CD4-positive, CD25-positive, alpha-beta regulatory T cell (primary cell): ENCODE measurements at regions not wholly inside any gene's neighbourhood (a gene's known extent, or its start where the extent isn't known, plus 50 kb on each side); places are given as distances from the start of the nearest gene placed in this dataset.

Source experiments
- ATAC-seq, 2 donors: fragments of 150-1000 bp; cut with Tn5 transposase; one replicate each; pipeline ENCODE4 v1.10.0; 2021; ENCODE audit warnings: low read depth in 2 of 2, moderate number of reproducible peaks in 2 of 2, moderate library complexity in 1 of 2
- DNase-seq, 3 donors: peaks; one replicate each; pipeline versions ENCODE4 v3.0.0 to v3.0.0-alpha.2; 2012 to 2022; ENCODE audit warnings: mixed read lengths in 1 of 3
- H3K27ac ChIP-seq: one replicate; pipeline ENCODE4 v1.7.0; 2013; ENCODE audit warnings: mild to moderate bottlenecking, low read length; ENCODE audit not compliant: insufficient read depth, poor library complexity, severe bottlenecking
- H3K27me3 ChIP-seq: one replicate; pipeline ENCODE4 v1.7.0; 2013; ENCODE audit warnings: low read length; ENCODE audit not compliant: control insufficient read depth, insufficient read depth
- H3K36me3 ChIP-seq: one replicate; pipeline ENCODE4 v1.7.0; 2013; ENCODE audit warnings: mild to moderate bottlenecking, low read length, moderate library complexity; ENCODE audit not compliant: control insufficient read depth, insufficient read depth
- H3K4me1 ChIP-seq: 2 replicates; pipeline ENCODE4 v1.7.0; 2013; ENCODE audit warnings: mild to moderate bottlenecking, low read length; ENCODE audit not compliant: insufficient read depth, control insufficient read depth, poor library complexity, severe bottlenecking
- H3K4me3 ChIP-seq: one replicate; pipeline ENCODE4 v1.7.0; 2013; ENCODE audit warnings: low read depth, mild to moderate bottlenecking, low read length, moderate library complexity
- H3K9me3 ChIP-seq, 2 experiments: 1 replicate in 1 of 2; 2 replicates in 1 of 2; pipeline ENCODE4 v1.7.0; 2013; ENCODE audit warnings: low read length in 2 of 2, mild to moderate bottlenecking in 1 of 2, moderate library complexity in 1 of 2; ENCODE audit not compliant: control insufficient read depth in 2 of 2
- H3K27ac Mint-ChIP-seq, 3 donors: one replicate each; pipeline ENCODE4 v1.8.0; 2020 to 2022; ENCODE audit warnings: mild to moderate bottlenecking in 3 of 3, mixed read lengths in 3 of 3, moderate library complexity in 2 of 3
- H3K27me3 Mint-ChIP-seq: one replicate; pipeline ENCODE4 v1.8.0; 2022; ENCODE audit warnings: mild to moderate bottlenecking, mixed read lengths
- H3K36me3 Mint-ChIP-seq: one replicate; pipeline ENCODE4 v1.8.0; 2020; ENCODE audit warnings: mixed read lengths
- H3K4me1 Mint-ChIP-seq, 4 donors: one replicate each; pipeline ENCODE4 v1.8.0; 2020 to 2022; ENCODE audit warnings: mixed read lengths in 4 of 4, mild to moderate bottlenecking in 1 of 4
- H3K4me3 Mint-ChIP-seq, 4 donors: one replicate each; pipeline ENCODE4 v1.8.0; 2020 to 2022; ENCODE audit warnings: mild to moderate bottlenecking in 4 of 4, mixed read lengths in 4 of 4, moderate library complexity in 3 of 4
- H3K9me3 Mint-ChIP-seq, 7 donors: one replicate each; pipeline ENCODE4 v1.8.0; 2020 to 2022; ENCODE audit warnings: mixed read lengths in 7 of 7, mild to moderate bottlenecking in 3 of 7, moderate library complexity in 2 of 7

- Mint-ChIP-seq H3K36me3 (no peaks in the 10 kb centered on the region), H3K4me1 (no peaks in the 10 kb centered on the region), H3K4me3 (no peak overlapping the region), H3K27me3 (no peaks in the 10 kb centered on the region), H3K9me3 (peaks cover 0 to 5% (median 2%) of the 10 kb centered on the region in 7 donors), H3K27ac (no peak overlapping the region)
- no peak overlapping the region for H3K27ac ChIP-seq
- no peaks in the 10 kb centered on the region for H3K36me3 ChIP-seq
- H3K4me1 ChIP-seq = no peaks in the 10 kb centered on the region
- DNase-seq (no peak), ATAC-seq (no peak)
- H3K9me3 ChIP-seq = no peaks in the 10 kb centered on the region
- no peaks in the 10 kb centered on the region for H3K27me3 ChIP-seq
- no peak overlapping the region for H3K4me3 ChIP-seq
These were observed 188.4 kb upstream of the SYNPR start for GRCh38 chr3:63089751-63090132.

- ATAC-seq = no peak
These were observed 187.5 kb upstream of the SYNPR start for GRCh38 chr3:63090656-63091055.

DNA sequence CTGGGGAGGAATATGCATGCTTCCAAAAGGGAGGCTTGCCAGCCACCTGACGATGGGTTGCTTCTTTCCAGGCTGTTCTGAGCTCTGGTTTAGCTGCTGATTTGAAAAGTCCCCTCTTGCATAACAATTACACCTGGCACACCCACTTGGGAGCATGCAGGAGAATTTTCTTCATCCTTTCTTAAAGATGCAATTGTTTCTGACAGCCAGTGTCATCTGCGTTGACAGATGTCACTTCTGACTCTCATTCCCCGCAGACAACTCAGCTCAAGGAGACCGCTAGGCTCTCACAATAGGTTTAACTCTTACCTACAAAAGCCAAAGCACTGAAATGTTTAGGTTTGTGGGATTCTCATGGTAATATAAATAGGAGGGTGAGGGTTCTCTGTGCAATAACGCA, 185.6 kb upstream of the SYNPR start:
- H3K4me3 Mint-ChIP-seq = no peak overlapping the region
- ATAC-seq = no peak
- no peaks in the 10 kb centered on the region for H3K27me3 Mint-ChIP-seq
- H3K36me3 ChIP-seq = no peaks in the 10 kb centered on the region
- H3K9me3 Mint-ChIP-seq = peaks cover 0 to 5% (median 1%) of the 10 kb centered on the region in 7 donors
- H3K36me3 Mint-ChIP-seq = no peaks in the 10 kb centered on the region
- no peak overlapping the region for H3K27ac ChIP-seq
- no peak for DNase-seq
- H3K4me1 ChIP-seq = no peaks in the 10 kb centered on the region
- H3K9me3 ChIP-seq = no peaks in the 10 kb centered on the region
- no peaks in the 10 kb centered on the region for H3K27me3 ChIP-seq
- H3K4me1 Mint-ChIP-seq = no peaks in the 10 kb centered on the region
- H3K4me3 ChIP-seq = no peak overlapping the region
- H3K27ac Mint-ChIP-seq = no peak overlapping the region

More at GRCh38 chr3:63090656-63091055, 187.5 kb upstream of the SYNPR start:
- H3K4me1 ChIP-seq = no peaks in the 10 kb centered on the region
- no peak overlapping the region for H3K27ac Mint-ChIP-seq
- peaks cover 0 to 5% (median 2%) of the 10 kb centered on the region in 7 donors for H3K9me3 Mint-ChIP-seq
- no peak overlapping the region for H3K27ac ChIP-seq
- no peak overlapping the region for H3K4me3 Mint-ChIP-seq
- no peaks in the 10 kb centered on the region for H3K9me3 ChIP-seq
- no peaks in the 10 kb centered on the region for H3K27me3 ChIP-seq
- no peaks in the 10 kb centered on the region for H3K4me1 Mint-ChIP-seq
- H3K4me3 ChIP-seq = no peak overlapping the region
- no peaks in the 10 kb centered on the region for H3K36me3 Mint-ChIP-seq
- no peaks in the 10 kb centered on the region for H3K27me3 Mint-ChIP-seq
- no peak for DNase-seq
- no peaks in the 10 kb centered on the region for H3K36me3 ChIP-seq

GRCh38 chr3:63094642-63095408, 183.3 kb upstream of the SYNPR start:
- no peaks in the 10 kb centered on the region for H3K36me3 Mint-ChIP-seq
- H3K4me3 ChIP-seq = no peak overlapping the region
- no peaks in the 10 kb centered on the region for H3K27me3 Mint-ChIP-seq
- no peak overlapping the region for H3K27ac ChIP-seq
- H3K4me1 ChIP-seq = no peaks in the 10 kb centered on the region
- no peak for DNase-seq
- no peak for ATAC-seq
- H3K27me3 ChIP-seq = no peaks in the 10 kb centered on the region
- no peaks in the 10 kb centered on the region for H3K9me3 ChIP-seq
- H3K36me3 ChIP-seq = no peaks in the 10 kb centered on the region
- no peak overlapping the region for H3K27ac Mint-ChIP-seq
- no peak overlapping the region for H3K4me3 Mint-ChIP-seq
- no peaks in the 10 kb centered on the region for H3K4me1 Mint-ChIP-seq
- H3K9me3 Mint-ChIP-seq = peaks cover 0 to 15% (median 5%) of the 10 kb centered on the region in 7 donors

DNA sequence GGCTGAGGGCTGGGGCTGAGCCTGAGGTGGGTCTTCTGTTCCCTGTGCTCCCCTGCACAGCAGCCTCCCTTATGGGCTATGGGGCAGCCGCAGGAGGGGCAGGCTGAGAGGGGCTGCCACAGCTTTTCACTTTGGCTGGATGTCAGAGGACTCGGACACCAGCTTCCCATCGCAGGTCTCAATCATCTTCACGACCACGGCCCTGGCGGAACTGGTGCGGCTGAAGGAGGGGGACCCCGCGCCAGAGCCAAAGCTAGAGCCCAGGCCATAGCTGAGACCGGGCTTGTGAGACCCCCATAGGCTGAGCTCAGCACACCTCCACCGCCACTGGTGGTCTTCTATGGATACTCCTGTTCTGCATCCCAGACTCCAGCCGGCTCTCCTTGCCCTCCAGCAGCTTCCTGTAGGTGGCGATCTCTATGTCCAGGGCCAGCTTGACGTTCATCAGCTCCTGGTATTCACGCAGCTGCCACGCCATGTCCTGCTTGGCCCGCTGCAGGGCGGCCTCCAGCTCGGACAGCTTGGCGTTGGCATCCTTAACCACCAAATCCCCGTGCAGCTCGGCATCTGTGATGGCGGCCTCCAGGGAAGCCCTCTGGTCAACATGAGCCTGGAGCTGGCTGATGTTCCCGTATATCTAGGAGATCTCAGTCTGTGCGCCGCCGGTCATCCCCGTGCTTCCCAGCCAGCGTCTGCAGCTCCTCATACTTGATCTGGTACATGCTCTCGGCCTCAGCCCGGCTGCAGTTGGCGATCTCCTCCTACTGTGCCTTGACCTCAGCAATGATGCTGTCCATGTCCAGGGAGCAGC, 181.7 kb upstream of the SYNPR start:
- H3K27ac ChIP-seq = no peak overlapping the region
- Mint-ChIP-seq H3K4me1 (no peaks in the 10 kb centered on the region), H3K27ac (no peak overlapping the region), H3K4me3 (no peak overlapping the region), H3K9me3 (peaks cover 0 to 15% (median 5%) of the 10 kb centered on the region in 7 donors), H3K27me3 (no peaks in the 10 kb centered on the region), H3K36me3 (no peaks in the 10 kb centered on the region)
- H3K9me3 ChIP-seq = no peaks in the 10 kb centered on the region
- ATAC-seq = no peak
- H3K27me3 ChIP-seq = no peaks in the 10 kb centered on the region
- no peak overlapping the region for H3K4me3 ChIP-seq
- DNase-seq = no peak
- H3K36me3 ChIP-seq = no peaks in the 10 kb centered on the region
- H3K4me1 ChIP-seq = no peaks in the 10 kb centered on the region

DNA sequence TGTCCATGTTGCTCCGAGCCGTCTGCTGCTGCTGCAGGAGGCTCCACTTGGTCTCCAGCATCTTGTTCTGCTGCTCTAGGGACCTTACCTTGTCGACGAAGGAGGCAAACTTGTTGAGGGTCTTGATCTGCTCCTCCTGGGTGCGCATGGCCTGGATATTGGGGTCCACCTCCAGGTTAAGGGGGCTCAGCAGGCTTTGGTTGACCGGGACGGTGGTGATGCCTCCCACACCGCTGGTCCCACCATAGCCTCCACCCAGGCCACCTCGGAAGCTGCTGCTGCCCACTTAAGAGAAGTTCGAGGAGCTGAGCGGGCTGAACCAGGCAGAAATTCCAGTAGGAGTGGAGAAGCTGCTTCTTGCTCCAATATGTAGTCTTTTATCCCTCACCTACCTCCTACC, 180.7 kb upstream of the SYNPR start:
- no peaks in the 10 kb centered on the region for H3K27me3 Mint-ChIP-seq
- DNase-seq (no peak), ATAC-seq (no peak)
- no peaks in the 10 kb centered on the region for H3K4me1 Mint-ChIP-seq
- no peaks in the 10 kb centered on the region for H3K36me3 ChIP-seq
- no peak overlapping the region for H3K4me3 Mint-ChIP-seq
- H3K27ac Mint-ChIP-seq = no peak overlapping the region
- H3K27me3 ChIP-seq = no peaks in the 10 kb centered on the region
- H3K36me3 Mint-ChIP-seq = no peaks in the 10 kb centered on the region
- no peak overlapping the region for H3K4me3 ChIP-seq
- no peaks in the 10 kb centered on the region for H3K4me1 ChIP-seq
- no peaks in the 10 kb centered on the region for H3K9me3 ChIP-seq
- no peak overlapping the region for H3K27ac ChIP-seq
- peaks cover 0 to 15% (median 5%) of the 10 kb centered on the region in 7 donors for H3K9me3 Mint-ChIP-seq

GRCh38 chr3:63116922-63117321, 161.2 kb upstream of the SYNPR start:
- H3K27ac Mint-ChIP-seq = no peak overlapping the region
- Histone ChIP-seq H3K27ac (no peak overlapping the region), H3K4me1 (no peaks in the 10 kb centered on the region), H3K9me3 (no peaks in the 10 kb centered on the region), H3K4me3 (no peak overlapping the region), H3K36me3 (no peaks in the 10 kb centered on the region), H3K27me3 (no peaks in the 10 kb centered on the region)
- H3K9me3 Mint-ChIP-seq = peaks cover 0 to 16% (median 7%) of the 10 kb centered on the region in 7 donors
- DNase-seq (no peak), ATAC-seq (no peak)
- no peaks in the 10 kb centered on the region for H3K27me3 Mint-ChIP-seq
- H3K4me3 Mint-ChIP-seq = no peak overlapping the region
- H3K4me1 Mint-ChIP-seq = no peaks in the 10 kb centered on the region
- H3K36me3 Mint-ChIP-seq = no peaks in the 10 kb centered on the region
